Mesendoderm (in vitro differentiated cells): ENCODE measurements at regions not wholly inside any gene's neighbourhood (a gene's known extent, or its start where the extent isn't known, plus 50 kb on each side); places are given as distances from the start of the nearest gene placed in this dataset. TPM values are rescaled to one million over a fixed set of nuclear protein-coding genes. Genes with fewer than 3 reads are reported as not detected.
"Not testable (repeated sequence)": the region's sequence is repeated elsewhere in the genome, so short reads cannot be mapped to it uniquely, and the experiment has no call there.

Source experiments
- DNase-seq: peaks from one replicate; pipeline ENCODE4 v3.0.0; 2013
- H2AK5ac ChIP-seq: 2 replicates; pipeline ENCODE4 v1.6.1; 2013; ENCODE audit warnings: low read length, inconsistent platforms
- H2BK120ac ChIP-seq: 2 replicates; pipeline ENCODE4 v1.6.1; 2013; ENCODE audit warnings: low read depth, mild to moderate bottlenecking, low read length, moderate library complexity, mixed read lengths
- H2BK15ac ChIP-seq: replicated peaks from 2 replicates; pipeline ENCODE4 v1.6.1; 2013; ENCODE audit warnings: low read depth, mild to moderate bottlenecking, moderate library complexity
- H2BK5ac ChIP-seq: 2 replicates; pipeline ENCODE4 v1.6.1; 2013; ENCODE audit warnings: low read length, inconsistent platforms
- H3K18ac ChIP-seq: 2 replicates; pipeline ENCODE4 v1.6.1; 2013; ENCODE audit warnings: mild to moderate bottlenecking, low read length, mixed read lengths
- H3K23ac ChIP-seq: one replicate; pipeline ENCODE4 v1.6.1; 2013; ENCODE audit warnings: low read length
- H3K27ac ChIP-seq: 2 replicates; pipeline ENCODE4 v1.5.1; 2013; ENCODE audit warnings: low read depth, mild to moderate bottlenecking, inconsistent platforms, low read length, moderate library complexity
- H3K27me3 ChIP-seq: 2 replicates; pipeline ENCODE4 v1.6.1; 2013; ENCODE audit warnings: low read length, control low read depth, mild to moderate bottlenecking, inconsistent platforms; ENCODE audit not compliant: insufficient read depth, poor library complexity
- H3K36me3 ChIP-seq: 2 replicates; pipeline ENCODE4 v1.6.1; 2013; ENCODE audit warnings: low read length, inconsistent platforms; ENCODE audit not compliant: control insufficient read depth, insufficient read depth
- H3K4ac ChIP-seq: one replicate; pipeline ENCODE4 v1.6.1; 2013; ENCODE audit warnings: low read depth, mild to moderate bottlenecking, low read length, moderate library complexity
- H3K4me1 ChIP-seq: 2 replicates; pipeline ENCODE4 v1.6.1; 2013; ENCODE audit warnings: low read depth, low read length, inconsistent platforms; ENCODE audit not compliant: control insufficient read depth
- H3K4me2 ChIP-seq: 2 replicates; pipeline ENCODE4 v1.6.1; 2013; ENCODE audit warnings: low read length
- H3K4me3 ChIP-seq: 2 replicates; pipeline ENCODE4 v1.5.1; 2013; ENCODE audit warnings: mild to moderate bottlenecking, low read length
- H3K56ac ChIP-seq: one replicate; pipeline ENCODE4 v1.6.1; 2013; ENCODE audit warnings: low read length
- H3K79me1 ChIP-seq: 2 replicates; pipeline ENCODE4 v1.6.1; 2013; ENCODE audit warnings: low read length, inconsistent platforms
- H3K79me2 ChIP-seq: 2 replicates; pipeline ENCODE4 v1.6.1; 2013; ENCODE audit warnings: mild to moderate bottlenecking, low read length; ENCODE audit not compliant: control insufficient read depth, insufficient read depth
- H3K9ac ChIP-seq: 2 replicates; pipeline ENCODE4 v1.6.1; 2013; ENCODE audit warnings: low read length, inconsistent platforms
- H4K5ac ChIP-seq: one replicate; pipeline ENCODE4 v1.6.1; 2013; ENCODE audit warnings: low read length
- H4K8ac ChIP-seq: one replicate; pipeline ENCODE4 v1.6.1; 2013; ENCODE audit warnings: low read depth, mild to moderate bottlenecking, control low read depth, low read length, moderate library complexity
- WGBS: extraction: QIAGEN DNeasy Blood & Tissue Kit; methylation state at CpG from one replicate; pipeline ENCODE4 v1.1.7; 2013; ENCODE audit warnings: low lambda C conversion rate, missing lambda C conversion rate; ENCODE audit not compliant: insufficient coverage; ENCODE audit errors: extremely low coverage; 5-methylcytosine and 5-hydroxymethylcytosine counted together
- small RNA-seq: library from polyadenylated mRNA; stranded (forward); fragments of <200 nt; extraction: miRNeasy Mini kit (QIAGEN cat#:217004); gene quantifications from one replicate; pipeline ENCODE3, GENCODE V24; 2013; ENCODE audit not compliant: insufficient read depth

DNA sequence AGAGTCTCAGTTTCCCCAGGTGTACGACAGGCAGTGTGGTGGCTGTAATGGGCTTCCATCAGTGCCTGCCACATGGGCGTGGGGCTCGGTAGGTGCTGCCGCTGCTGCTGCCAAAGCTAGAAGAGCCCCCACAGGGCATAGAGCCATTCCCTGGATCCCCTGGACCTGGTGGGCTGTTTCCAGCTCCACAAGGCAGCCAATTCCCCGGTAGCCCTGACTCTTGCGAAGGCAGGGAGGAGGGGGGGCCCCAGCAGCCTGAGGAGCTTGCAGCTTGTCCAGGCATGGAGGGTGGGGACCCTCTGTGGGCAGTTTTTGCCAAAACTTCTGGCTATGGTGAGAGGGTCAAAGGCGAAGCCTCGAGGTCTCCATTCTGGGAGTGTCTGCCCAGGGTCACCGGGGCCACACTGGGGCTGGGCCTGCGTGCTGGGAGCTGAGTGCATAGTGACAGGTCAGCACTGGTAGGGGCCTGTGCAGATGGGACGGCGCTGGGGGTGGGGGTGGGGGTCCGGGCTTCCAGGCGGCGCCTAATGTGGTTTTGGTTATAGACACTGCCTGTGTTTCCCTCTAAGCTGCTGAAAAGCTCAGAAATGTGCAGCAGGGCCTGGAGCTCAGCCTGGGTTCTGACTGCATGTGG, 56.8 kb upstream of the METTL9 start:
- not testable (repeated sequence) for H3K4me3 ChIP-seq, H3K79me1 ChIP-seq, H3K27ac ChIP-seq, H3K18ac ChIP-seq, H3K4me2 ChIP-seq, H3K4me1 ChIP-seq, H4K8ac ChIP-seq, H3K23ac ChIP-seq, H3K36me3 ChIP-seq, H3K79me2 ChIP-seq, H2BK120ac ChIP-seq, H2AK5ac ChIP-seq, H2BK5ac ChIP-seq, DNase-seq, H4K5ac ChIP-seq, H3K4ac ChIP-seq, H2BK15ac ChIP-seq, H3K56ac ChIP-seq, H3K9ac ChIP-seq, H3K27me3 ChIP-seq
- no CpG with 5 or more reads among the region's 15 CpGs for WGBS

DNA sequence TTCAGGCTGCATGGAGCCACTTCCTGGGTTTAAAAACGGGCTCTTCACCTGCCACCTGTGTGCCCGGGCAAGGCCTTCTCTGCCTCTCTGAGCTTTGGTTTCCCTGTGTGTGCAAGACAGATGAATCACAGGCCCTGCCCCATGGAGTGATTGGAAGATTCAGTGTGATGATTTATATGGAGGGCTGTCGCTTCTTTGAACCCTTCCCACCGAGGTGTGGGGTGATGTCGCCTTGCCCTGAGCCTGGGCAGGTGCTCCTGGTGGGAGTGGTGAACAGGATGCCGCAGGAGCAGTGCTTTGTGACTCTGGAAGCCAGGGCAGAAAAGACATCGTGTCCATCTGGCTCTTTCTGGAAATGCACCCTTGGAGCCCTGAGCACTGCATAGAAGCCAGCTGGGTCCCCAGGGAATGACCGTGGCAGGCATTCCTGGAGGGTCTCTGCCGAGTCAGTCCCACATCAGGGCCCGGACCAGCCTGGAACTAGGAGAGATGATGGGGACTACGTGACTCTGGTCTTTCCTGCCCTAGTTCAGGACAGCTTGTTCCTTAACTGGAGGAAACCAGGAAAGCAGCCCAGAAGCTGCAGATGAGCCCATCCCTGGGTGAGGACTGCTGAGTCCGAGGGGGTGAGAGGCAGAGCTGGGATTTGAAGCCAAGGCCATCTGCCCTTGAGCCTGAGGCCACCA, 56.1 kb upstream of the METTL9 start:
- H3K4me3 ChIP-seq, H4K5ac ChIP-seq, H2BK120ac ChIP-seq, H2BK5ac ChIP-seq, H4K8ac ChIP-seq, H3K4me1 ChIP-seq, DNase-seq, H3K9ac ChIP-seq, H2AK5ac ChIP-seq, H3K36me3 ChIP-seq, H3K4ac ChIP-seq, H3K27ac ChIP-seq, H3K56ac ChIP-seq, H3K4me2 ChIP-seq, H3K27me3 ChIP-seq, H3K79me2 ChIP-seq, H3K18ac ChIP-seq, H2BK15ac ChIP-seq, H3K23ac ChIP-seq, H3K79me1 ChIP-seq: not testable (repeated sequence)
- no CpG with 5 or more reads among the region's 12 CpGs for WGBS

DNA sequence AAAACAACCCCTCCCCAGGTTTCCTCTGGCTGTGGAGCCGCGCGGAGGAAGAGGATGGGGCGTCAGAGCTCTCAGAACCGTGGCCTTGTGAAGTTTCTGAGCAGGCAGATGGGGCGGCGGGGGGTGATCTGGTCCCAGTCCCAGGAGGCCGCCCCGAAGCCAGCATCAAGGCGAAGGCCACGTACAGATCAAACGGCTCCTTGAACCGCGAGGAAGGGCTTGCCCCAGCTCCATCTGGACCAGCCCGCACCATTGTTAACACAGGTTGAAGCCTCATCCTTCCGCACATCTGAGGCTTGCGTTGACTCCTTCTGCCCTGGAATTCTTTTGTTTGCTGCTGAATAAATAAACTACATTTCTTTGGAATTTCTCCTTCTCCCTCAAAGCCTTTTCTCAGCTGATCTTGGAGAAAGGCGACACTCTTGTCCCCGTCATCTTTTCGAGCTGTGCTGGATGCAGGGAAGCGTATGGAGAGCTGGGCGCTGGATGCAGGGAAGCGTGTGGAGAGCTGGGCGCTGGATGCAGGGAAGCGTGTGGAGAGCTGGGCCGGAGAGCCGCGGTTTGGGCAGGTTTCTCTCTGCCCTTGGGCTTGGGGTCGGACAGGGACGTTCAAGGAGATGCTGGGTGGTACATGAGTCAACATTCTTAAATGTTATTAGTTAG, 53.6 kb upstream of the METTL9 start:
- H3K4ac ChIP-seq, H3K79me1 ChIP-seq, H2BK5ac ChIP-seq, H3K4me2 ChIP-seq, H2BK120ac ChIP-seq, H3K27ac ChIP-seq, H3K56ac ChIP-seq, H3K23ac ChIP-seq, H3K4me3 ChIP-seq, H2AK5ac ChIP-seq, DNase-seq, H3K36me3 ChIP-seq, H4K8ac ChIP-seq, H3K18ac ChIP-seq, H4K5ac ChIP-seq, H3K4me1 ChIP-seq, H3K9ac ChIP-seq, H3K27me3 ChIP-seq, H2BK15ac ChIP-seq, H3K79me2 ChIP-seq: not testable (repeated sequence)
- no CpG with 5 or more reads among the region's 30 CpGs for WGBS

DNA sequence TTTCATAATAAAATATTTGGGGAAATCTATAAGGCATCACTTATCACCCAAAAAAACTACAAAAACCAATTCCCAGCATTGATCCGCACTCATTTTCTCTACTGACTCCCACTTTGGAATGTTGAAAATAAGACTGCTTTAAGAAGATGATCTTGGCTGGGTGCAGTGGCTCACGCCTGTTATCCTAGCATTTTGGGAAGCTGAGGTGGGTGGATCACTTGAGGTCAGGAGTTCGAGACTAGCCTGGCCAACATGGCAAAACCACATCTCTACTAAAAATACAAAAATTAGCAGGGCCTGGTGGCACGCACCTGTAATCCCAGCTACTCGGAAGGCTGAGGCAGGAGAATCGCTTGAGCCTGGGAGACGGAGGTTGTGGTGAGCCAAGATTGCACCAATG, 50.0 kb upstream of the METTL9 start:
- not testable (repeated sequence) for H2BK5ac ChIP-seq, H3K79me1 ChIP-seq, H4K5ac ChIP-seq, H3K56ac ChIP-seq, H3K36me3 ChIP-seq, H3K18ac ChIP-seq, H3K27ac ChIP-seq, H3K4ac ChIP-seq, H3K4me2 ChIP-seq, H3K4me1 ChIP-seq, H2AK5ac ChIP-seq, H3K23ac ChIP-seq, H3K4me3 ChIP-seq, H3K27me3 ChIP-seq, H2BK15ac ChIP-seq, H2BK120ac ChIP-seq, H3K9ac ChIP-seq, H3K79me2 ChIP-seq, DNase-seq, H4K8ac ChIP-seq
- WGBS = no CpG with 5 or more reads among the region's 7 CpGs

Small RNAs in the stretch of these regions (small RNA-seq; reads per million reads assigned to genes)
- not detected for gene MIR3680-1
